ENCODE measurements at regions not wholly inside any gene's neighbourhood (a gene's known extent, or its start where the extent isn't known, plus 50 kb on each side); places are given as distances from the start of the nearest gene placed in this dataset.

GRCh38 chr2:41399437-41400087 is 648.3 kb upstream of the PKDCC start:
- TF ChIP-seq CTCF (IDR thresholded peaks at IDR 0.05) (no peak), POLR2A (IDR thresholded peaks at IDR 0.05) (no peak)
